ENCODE measurements at regions not wholly inside any gene's neighbourhood (a gene's known extent, or its start where the extent isn't known, plus 50 kb on each side); places are given as distances from the start of the nearest gene placed in this dataset.

- H3K4me3 Mint-ChIP-seq: no peak overlapping the region
- Histone ChIP-seq H3K4me3 (no peak overlapping the region), H3K4me2 (no peak overlapping the region), H3F3A (ENCODE audit: low read depth) (no peaks in the 10 kb centered on the region), H3K9ac (no peak overlapping the region), H3K9me3 (ENCODE audit: low read depth) (peaks cover 6% of the 10 kb centered on the region), H3K36me3 (no peaks in the 10 kb centered on the region), H3K27ac (no peak overlapping the region), H2AFZ (replicated peaks) (no peak overlapping the region), H3K79me2 (ENCODE audit: low read depth) (no peaks in the 10 kb centered on the region), H3K27me3 (no peaks in the 10 kb centered on the region), H3K4me1 (peaks cover 11% of the 10 kb centered on the region), H4K20me1 (ENCODE audit: low read depth) (no peaks in the 10 kb centered on the region)
- no peak overlapping the region for H3K27ac Mint-ChIP-seq
- peaks cover 12% of the 10 kb centered on the region for H3K9me3 Mint-ChIP-seq
- no peaks in the 10 kb centered on the region for H3K36me3 Mint-ChIP-seq
- no peaks in the 10 kb centered on the region for H3K27me3 Mint-ChIP-seq (ENCODE audit: insufficient read depth, low read depth)
- TF ChIP-seq EZH2phosphoT487 (IDR thresholded peaks at IDR 0.05): no peak
- TF ChIP-seq CTCF (IDR thresholded peaks at IDR 0.05): no peak
- TF ChIP-seq EZH2 (IDR thresholded peaks at IDR 0.05): no peak
- H3K4me1 Mint-ChIP-seq: no peaks in the 10 kb centered on the region
- DNase-seq (ENCODE audit: low spot score): no peak
Observed at GRCh38 chr20:22904905-22905304, 130.2 kb upstream of the SSTR4 start.

GRCh38 chr20:22905658-22906057 lies 129.5 kb upstream of the SSTR4 start:
- Histone ChIP-seq H3K4me3 (no peak overlapping the region), H3K4me2 (no peak overlapping the region), H3K9me3 (ENCODE audit: low read depth) (peaks cover 6% of the 10 kb centered on the region), H3K79me2 (ENCODE audit: low read depth) (no peaks in the 10 kb centered on the region), H2AFZ (replicated peaks) (no peak overlapping the region), H3K36me3 (no peaks in the 10 kb centered on the region), H3K27ac (no peak overlapping the region), H4K20me1 (ENCODE audit: low read depth) (no peaks in the 10 kb centered on the region), H3K27me3 (no peaks in the 10 kb centered on the region), H3K9ac (no peak overlapping the region), H3K4me1 (peaks cover 11% of the 10 kb centered on the region), H3F3A (ENCODE audit: low read depth) (no peaks in the 10 kb centered on the region)
- Mint-ChIP-seq H3K27me3 (ENCODE audit: insufficient read depth, low read depth) (no peaks in the 10 kb centered on the region), H3K9me3 (peaks cover 8% of the 10 kb centered on the region), H3K36me3 (no peaks in the 10 kb centered on the region), H3K4me1 (no peaks in the 10 kb centered on the region), H3K4me3 (no peak overlapping the region), H3K27ac (no peak overlapping the region)
- no peak for DNase-seq (ENCODE audit: low spot score)
- TF ChIP-seq EZH2phosphoT487 (IDR thresholded peaks at IDR 0.05) (no peak), EZH2 (IDR thresholded peaks at IDR 0.05) (no peak), CTCF (IDR thresholded peaks at IDR 0.05) (no peak)

- Mint-ChIP-seq H3K36me3 (no peaks in the 10 kb centered on the region), H3K9me3 (no peaks in the 10 kb centered on the region), H3K27me3 (ENCODE audit: insufficient read depth, low read depth) (peaks cover 2% of the 10 kb centered on the region), H3K27ac (no peak overlapping the region), H3K4me1 (no peaks in the 10 kb centered on the region), H3K4me3 (no peak overlapping the region)
- Histone ChIP-seq H3K27ac (no peak overlapping the region), H3K4me3 (no peak overlapping the region), H3K79me2 (ENCODE audit: low read depth) (no peaks in the 10 kb centered on the region), H3K4me2 (no peak overlapping the region), H3F3A (ENCODE audit: low read depth) (no peaks in the 10 kb centered on the region), H3K36me3 (no peaks in the 10 kb centered on the region), H4K20me1 (ENCODE audit: low read depth) (no peaks in the 10 kb centered on the region), H2AFZ (replicated peaks) (no peak overlapping the region), H3K9ac (no peak overlapping the region), H3K4me1 (peaks cover 11% of the 10 kb centered on the region), H3K9me3 (ENCODE audit: low read depth) (no peaks in the 10 kb centered on the region), H3K27me3 (no peaks in the 10 kb centered on the region)
- TF ChIP-seq EZH2phosphoT487 (IDR thresholded peaks at IDR 0.05) (no peak), EZH2 (IDR thresholded peaks at IDR 0.05) (no peak), CTCF (IDR thresholded peaks at IDR 0.05) (no peak)
- no peak for DNase-seq (ENCODE audit: low spot score)
Observed at GRCh38 chr20:22908437-22908836, 126.7 kb upstream of the SSTR4 start.
